ENCODE measurements at regions not wholly inside any gene's neighbourhood (a gene's known extent, or its start where the extent isn't known, plus 50 kb on each side); places are given as distances from the start of the nearest gene placed in this dataset.

DNA sequence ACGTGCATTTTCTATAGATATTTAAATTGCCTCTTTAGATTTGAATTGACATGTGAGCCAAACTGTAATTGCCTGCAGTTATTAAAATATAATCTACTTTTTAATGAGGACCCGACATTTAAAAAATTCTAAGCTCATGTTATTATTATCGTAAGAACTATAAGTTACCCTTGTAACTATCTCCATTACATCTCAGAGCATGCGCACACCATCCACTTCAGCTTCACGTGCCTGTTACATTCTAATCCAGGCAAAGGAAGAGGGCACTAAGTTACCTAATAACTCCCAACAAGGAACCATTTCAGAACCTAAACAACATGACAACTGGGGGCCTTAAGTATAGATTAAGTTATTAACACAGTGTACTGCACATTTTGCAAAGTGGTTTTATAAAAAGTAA is 509.0 kb upstream of the DPP6 start:
- ATAC-seq: no peak
- no peak for TF ChIP-seq ISL1 (CRISPR knock-in tag; IDR thresholded peaks at IDR 0.05)
- TF ChIP-seq CSDC2 (CRISPR knock-in tag; IDR thresholded peaks at IDR 0.05): no peak
- TF ChIP-seq ZFP3 (CRISPR knock-in tag; IDR thresholded peaks at IDR 0.05): no peak
- no peak for TF ChIP-seq PPARA (CRISPR knock-in tag; IDR thresholded peaks at IDR 0.05; ENCODE audit: borderline replicate concordance)
- TF ChIP-seq ARNTL (CRISPR knock-in tag; IDR thresholded peaks at IDR 0.05; ENCODE audit: borderline replicate concordance, low read depth): no peak
- no peak for TF ChIP-seq TOX (CRISPR knock-in tag; IDR thresholded peaks at IDR 0.05; ENCODE audit: borderline replicate concordance)
- TF ChIP-seq ZFP30 (CRISPR knock-in tag; IDR thresholded peaks at IDR 0.05): no peak
- TF ChIP-seq, protein P1, sequence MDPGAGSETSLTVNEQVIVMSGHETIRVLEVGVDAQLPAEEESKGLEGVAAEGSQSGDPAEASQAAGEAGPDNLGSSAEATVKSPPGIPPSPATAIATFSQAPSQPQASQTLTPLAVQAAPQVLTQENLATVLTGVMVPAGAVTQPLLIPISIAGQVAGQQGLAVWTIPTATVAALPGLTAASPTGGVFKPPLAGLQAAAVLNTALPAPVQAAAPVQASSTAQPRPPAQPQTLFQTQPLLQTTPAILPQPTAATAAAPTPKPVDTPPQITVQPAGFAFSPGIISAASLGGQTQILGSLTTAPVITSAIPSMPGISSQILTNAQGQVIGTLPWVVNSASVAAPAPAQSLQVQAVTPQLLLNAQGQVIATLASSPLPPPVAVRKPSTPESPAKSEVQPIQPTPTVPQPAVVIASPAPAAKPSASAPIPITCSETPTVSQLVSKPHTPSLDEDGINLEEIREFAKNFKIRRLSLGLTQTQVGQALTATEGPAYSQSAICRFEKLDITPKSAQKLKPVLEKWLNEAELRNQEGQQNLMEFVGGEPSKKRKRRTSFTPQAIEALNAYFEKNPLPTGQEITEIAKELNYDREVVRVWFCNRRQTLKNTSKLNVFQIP (CRISPR knock-in tag; IDR thresholded peaks at IDR 0.05; ENCODE audit: borderline replicate concordance, low read depth): no peak
- TF ChIP-seq ZC3H10 (CRISPR knock-in tag; IDR thresholded peaks at IDR 0.05): no peak
- TF ChIP-seq, protein P2, sequence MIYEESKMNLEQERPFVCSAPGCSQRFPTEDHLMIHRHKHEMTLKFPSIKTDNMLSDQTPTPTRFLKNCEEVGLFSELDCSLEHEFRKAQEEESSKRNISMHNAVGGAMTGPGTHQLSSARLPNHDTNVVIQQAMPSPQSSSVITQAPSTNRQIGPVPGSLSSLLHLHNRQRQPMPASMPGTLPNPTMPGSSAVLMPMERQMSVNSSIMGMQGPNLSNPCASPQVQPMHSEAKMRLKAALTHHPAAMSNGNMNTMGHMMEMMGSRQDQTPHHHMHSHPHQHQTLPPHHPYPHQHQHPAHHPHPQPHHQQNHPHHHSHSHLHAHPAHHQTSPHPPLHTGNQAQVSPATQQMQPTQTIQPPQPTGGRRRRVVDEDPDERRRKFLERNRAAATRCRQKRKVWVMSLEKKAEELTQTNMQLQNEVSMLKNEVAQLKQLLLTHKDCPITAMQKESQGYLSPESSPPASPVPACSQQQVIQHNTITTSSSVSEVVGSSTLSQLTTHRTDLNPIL (CRISPR knock-in tag; IDR thresholded peaks at IDR 0.05; ENCODE audit: low read depth): no peak
- TF ChIP-seq PATZ1 (CRISPR knock-in tag; IDR thresholded peaks at IDR 0.05; ENCODE audit: borderline replicate concordance): no peak
- no peak for TF ChIP-seq ZNF565 (CRISPR knock-in tag; conservative IDR thresholded peaks at IDR 0.05; ENCODE audit: low read depth)

GRCh38 chr7:153550173-153550572 is 502.0 kb upstream of the DPP6 start:
- no peak for TF ChIP-seq TOX (CRISPR knock-in tag; IDR thresholded peaks at IDR 0.05; ENCODE audit: borderline replicate concordance)
- no peak for TF ChIP-seq ZNF70 (CRISPR knock-in tag; IDR thresholded peaks at IDR 0.05)
- TF ChIP-seq, protein P1 (CRISPR knock-in tag; IDR thresholded peaks at IDR 0.05; ENCODE audit: borderline replicate concordance, low read depth): no peak
- no peak for TF ChIP-seq BACH2 (CRISPR knock-in tag; IDR thresholded peaks at IDR 0.05; ENCODE audit: borderline replicate concordance)
- no peak for TF ChIP-seq CSDC2 (CRISPR knock-in tag; IDR thresholded peaks at IDR 0.05)
- TF ChIP-seq ESRRG (CRISPR knock-in tag; IDR thresholded peaks at IDR 0.05): no peak

GRCh38 chr7:153564391-153564790 is 487.8 kb upstream of the DPP6 start:
- no peak for TF ChIP-seq ISL1 (CRISPR knock-in tag; IDR thresholded peaks at IDR 0.05)
- TF ChIP-seq CSRNP3 (CRISPR knock-in tag; IDR thresholded peaks at IDR 0.05): no peak
- TF ChIP-seq ZNF70 (CRISPR knock-in tag; IDR thresholded peaks at IDR 0.05): no peak
- no peak for TF ChIP-seq PPARA (CRISPR knock-in tag; IDR thresholded peaks at IDR 0.05; ENCODE audit: borderline replicate concordance)
- TF ChIP-seq, protein P2 (CRISPR knock-in tag; IDR thresholded peaks at IDR 0.05; ENCODE audit: low read depth): no peak
- TF ChIP-seq BACH2 (CRISPR knock-in tag; IDR thresholded peaks at IDR 0.05; ENCODE audit: borderline replicate concordance): no peak
- no peak for TF ChIP-seq CSDC2 (CRISPR knock-in tag; IDR thresholded peaks at IDR 0.05)
- no peak for TF ChIP-seq ZFP3 (CRISPR knock-in tag; IDR thresholded peaks at IDR 0.05)
- TF ChIP-seq TOX (CRISPR knock-in tag; IDR thresholded peaks at IDR 0.05; ENCODE audit: borderline replicate concordance): no peak
- TF ChIP-seq SNAI2 (CRISPR knock-in tag; IDR thresholded peaks at IDR 0.05): no peak
- TF ChIP-seq, protein P1 (CRISPR knock-in tag; IDR thresholded peaks at IDR 0.05; ENCODE audit: borderline replicate concordance, low read depth): no peak
- no peak for ATAC-seq

More at GRCh38 chr7:153550173-153550572, 502.0 kb upstream of the DPP6 start:
- ATAC-seq: no peak

Measured in SK-N-SH treated with all-trans-retinoic acid at 6 μM for 48 hours (cell line).